ENCODE measurements at regions not wholly inside any gene's neighbourhood (a gene's known extent, or its start where the extent isn't known, plus 50 kb on each side); places are given as distances from the start of the nearest gene placed in this dataset.

DNA sequence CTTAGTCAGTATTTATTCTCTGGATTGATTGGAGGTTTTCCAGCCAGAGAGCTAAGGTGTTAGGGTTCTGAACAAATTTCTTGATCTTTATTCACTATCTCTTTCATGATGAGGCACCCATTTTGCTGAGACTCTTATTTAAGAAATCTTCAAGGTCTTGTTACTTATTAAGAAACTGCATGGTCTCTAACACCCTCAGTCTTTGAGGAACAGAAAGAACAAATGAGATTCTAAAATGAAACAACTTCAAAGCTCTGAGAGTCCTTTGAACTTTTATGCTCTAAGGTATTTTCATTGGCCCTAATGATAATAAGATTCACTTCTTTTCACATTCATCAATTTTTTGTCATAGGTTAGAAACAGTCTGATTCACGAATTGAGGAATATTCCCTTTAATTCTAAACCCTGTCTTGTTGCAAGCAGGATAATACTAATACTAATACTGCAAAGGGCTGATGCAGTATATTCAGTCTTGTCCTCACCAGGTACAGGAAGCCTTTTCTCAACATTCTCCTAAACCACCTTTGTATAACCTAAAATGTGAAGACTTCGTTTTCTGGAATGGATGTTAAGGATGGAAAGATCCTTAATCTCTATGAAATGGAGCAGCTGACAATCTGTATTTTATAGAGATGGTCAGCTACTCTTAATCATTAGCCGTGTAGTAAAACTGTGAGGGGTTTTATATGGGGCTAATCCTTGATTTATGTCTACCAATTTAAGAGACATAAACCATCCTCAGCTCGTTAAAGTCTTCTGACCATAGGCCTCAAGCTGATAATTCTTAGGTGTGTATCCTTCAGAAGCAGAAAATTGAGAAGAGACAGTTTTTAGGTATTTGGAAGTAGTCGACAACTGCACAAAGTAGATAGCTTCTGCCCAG, 198.3 kb downstream of the OTOL1 start:
- TF ChIP-seq, protein P1, sequence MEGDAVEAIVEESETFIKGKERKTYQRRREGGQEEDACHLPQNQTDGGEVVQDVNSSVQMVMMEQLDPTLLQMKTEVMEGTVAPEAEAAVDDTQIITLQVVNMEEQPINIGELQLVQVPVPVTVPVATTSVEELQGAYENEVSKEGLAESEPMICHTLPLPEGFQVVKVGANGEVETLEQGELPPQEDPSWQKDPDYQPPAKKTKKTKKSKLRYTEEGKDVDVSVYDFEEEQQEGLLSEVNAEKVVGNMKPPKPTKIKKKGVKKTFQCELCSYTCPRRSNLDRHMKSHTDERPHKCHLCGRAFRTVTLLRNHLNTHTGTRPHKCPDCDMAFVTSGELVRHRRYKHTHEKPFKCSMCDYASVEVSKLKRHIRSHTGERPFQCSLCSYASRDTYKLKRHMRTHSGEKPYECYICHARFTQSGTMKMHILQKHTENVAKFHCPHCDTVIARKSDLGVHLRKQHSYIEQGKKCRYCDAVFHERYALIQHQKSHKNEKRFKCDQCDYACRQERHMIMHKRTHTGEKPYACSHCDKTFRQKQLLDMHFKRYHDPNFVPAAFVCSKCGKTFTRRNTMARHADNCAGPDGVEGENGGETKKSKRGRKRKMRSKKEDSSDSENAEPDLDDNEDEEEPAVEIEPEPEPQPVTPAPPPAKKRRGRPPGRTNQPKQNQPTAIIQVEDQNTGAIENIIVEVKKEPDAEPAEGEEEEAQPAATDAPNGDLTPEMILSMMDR (IDR thresholded peaks at IDR 0.05 in 2 of 3, conservative IDR thresholded peaks at IDR 0.05 in 1 of 3; ENCODE audit: borderline replicate concordance in 1 of 3, insufficient read depth in 1 of 3, low read depth in 2 of 3, low read length in 2 of 3), result no peak
- TF ChIP-seq POLR2AphosphoS5 (IDR thresholded peaks at IDR 0.05; ENCODE audit: low read depth, low read length) (no peak), CEBPB (IDR thresholded peaks at IDR 0.05; ENCODE audit: low read depth) (no peak), SRF (IDR thresholded peaks at IDR 0.05; ENCODE audit: low read depth) (no peak), POLR2A (IDR thresholded peaks at IDR 0.05; ENCODE audit: borderline replicate concordance, extremely low read depth, insufficient read depth, insufficient read length) (no peak), EZH2 (IDR thresholded peaks at IDR 0.05) (no peak), CBX3 (IDR thresholded peaks at IDR 0.05; ENCODE audit: low read depth) (no peak), ELF1 (IDR thresholded peaks at IDR 0.05; ENCODE audit: borderline replicate concordance, low read depth) (no peak)
- TF ChIP-seq, protein P2, sequence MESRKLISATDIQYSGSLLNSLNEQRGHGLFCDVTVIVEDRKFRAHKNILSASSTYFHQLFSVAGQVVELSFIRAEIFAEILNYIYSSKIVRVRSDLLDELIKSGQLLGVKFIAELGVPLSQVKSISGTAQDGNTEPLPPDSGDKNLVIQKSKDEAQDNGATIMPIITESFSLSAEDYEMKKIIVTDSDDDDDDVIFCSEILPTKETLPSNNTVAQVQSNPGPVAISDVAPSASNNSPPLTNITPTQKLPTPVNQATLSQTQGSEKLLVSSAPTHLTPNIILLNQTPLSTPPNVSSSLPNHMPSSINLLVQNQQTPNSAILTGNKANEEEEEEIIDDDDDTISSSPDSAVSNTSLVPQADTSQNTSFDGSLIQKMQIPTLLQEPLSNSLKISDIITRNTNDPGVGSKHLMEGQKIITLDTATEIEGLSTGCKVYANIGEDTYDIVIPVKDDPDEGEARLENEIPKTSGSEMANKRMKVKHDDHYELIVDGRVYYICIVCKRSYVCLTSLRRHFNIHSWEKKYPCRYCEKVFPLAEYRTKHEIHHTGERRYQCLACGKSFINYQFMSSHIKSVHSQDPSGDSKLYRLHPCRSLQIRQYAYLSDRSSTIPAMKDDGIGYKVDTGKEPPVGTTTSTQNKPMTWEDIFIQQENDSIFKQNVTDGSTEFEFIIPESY (IDR thresholded peaks at IDR 0.05; ENCODE audit: extremely low read depth, insufficient replicate concordance, low read length), result no peak
- TF ChIP-seq, protein P3, sequence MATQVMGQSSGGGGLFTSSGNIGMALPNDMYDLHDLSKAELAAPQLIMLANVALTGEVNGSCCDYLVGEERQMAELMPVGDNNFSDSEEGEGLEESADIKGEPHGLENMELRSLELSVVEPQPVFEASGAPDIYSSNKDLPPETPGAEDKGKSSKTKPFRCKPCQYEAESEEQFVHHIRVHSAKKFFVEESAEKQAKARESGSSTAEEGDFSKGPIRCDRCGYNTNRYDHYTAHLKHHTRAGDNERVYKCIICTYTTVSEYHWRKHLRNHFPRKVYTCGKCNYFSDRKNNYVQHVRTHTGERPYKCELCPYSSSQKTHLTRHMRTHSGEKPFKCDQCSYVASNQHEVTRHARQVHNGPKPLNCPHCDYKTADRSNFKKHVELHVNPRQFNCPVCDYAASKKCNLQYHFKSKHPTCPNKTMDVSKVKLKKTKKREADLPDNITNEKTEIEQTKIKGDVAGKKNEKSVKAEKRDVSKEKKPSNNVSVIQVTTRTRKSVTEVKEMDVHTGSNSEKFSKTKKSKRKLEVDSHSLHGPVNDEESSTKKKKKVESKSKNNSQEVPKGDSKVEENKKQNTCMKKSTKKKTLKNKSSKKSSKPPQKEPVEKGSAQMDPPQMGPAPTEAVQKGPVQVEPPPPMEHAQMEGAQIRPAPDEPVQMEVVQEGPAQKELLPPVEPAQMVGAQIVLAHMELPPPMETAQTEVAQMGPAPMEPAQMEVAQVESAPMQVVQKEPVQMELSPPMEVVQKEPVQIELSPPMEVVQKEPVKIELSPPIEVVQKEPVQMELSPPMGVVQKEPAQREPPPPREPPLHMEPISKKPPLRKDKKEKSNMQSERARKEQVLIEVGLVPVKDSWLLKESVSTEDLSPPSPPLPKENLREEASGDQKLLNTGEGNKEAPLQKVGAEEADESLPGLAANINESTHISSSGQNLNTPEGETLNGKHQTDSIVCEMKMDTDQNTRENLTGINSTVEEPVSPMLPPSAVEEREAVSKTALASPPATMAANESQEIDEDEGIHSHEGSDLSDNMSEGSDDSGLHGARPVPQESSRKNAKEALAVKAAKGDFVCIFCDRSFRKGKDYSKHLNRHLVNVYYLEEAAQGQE (IDR thresholded peaks at IDR 0.05; ENCODE audit: low read depth), result no peak

Data from HCT116 (cell line).